Chondrocyte (in vitro differentiated cells): ENCODE measurements at regions not wholly inside any gene's neighbourhood (a gene's known extent, or its start where the extent isn't known, plus 50 kb on each side); places are given as distances from the start of the nearest gene placed in this dataset.

ENCODE experiments used
- DNase-seq: peaks from one replicate; pipeline ENCODE4 v3.0.0; 2021; ENCODE audit warnings: mixed read lengths, low spot score
- H3K27ac Mint-ChIP-seq: one replicate; pipeline ENCODE4 v1.8.0; 2021; ENCODE audit warnings: mild to moderate bottlenecking, moderate library complexity, mixed read lengths; ENCODE audit not compliant: unreplicated experiment
- H3K27me3 Mint-ChIP-seq: 2 replicates; pipeline ENCODE4 v1.8.0; 2021; ENCODE audit warnings: low read depth, mixed read lengths
- H3K36me3 Mint-ChIP-seq: 2 replicates; pipeline ENCODE4 v1.8.0; 2021; ENCODE audit warnings: low read depth, mixed read lengths
- H3K4me1 Mint-ChIP-seq: 2 replicates; pipeline ENCODE4 v1.8.0; 2021; ENCODE audit warnings: low read depth, mild to moderate bottlenecking, mixed read lengths
- H3K4me3 Mint-ChIP-seq: one replicate; pipeline ENCODE4 v1.8.0; 2021; ENCODE audit warnings: mild to moderate bottlenecking, moderate library complexity, mixed read lengths; ENCODE audit not compliant: unreplicated experiment
- H3K9me3 Mint-ChIP-seq: 2 replicates; pipeline ENCODE4 v1.8.0; 2021; ENCODE audit warnings: low read depth, mixed read lengths
- TF ChIP-seq, protein P1 (sequence below): fragments of 200-600 bp; sonication (generic); IDR thresholded peaks from 2 replicates; pipeline ENCODE4 v1.5.0; 2021; ENCODE audit warnings: antibody characterized with exemption, mild to moderate bottlenecking, moderate library complexity

DNA sequence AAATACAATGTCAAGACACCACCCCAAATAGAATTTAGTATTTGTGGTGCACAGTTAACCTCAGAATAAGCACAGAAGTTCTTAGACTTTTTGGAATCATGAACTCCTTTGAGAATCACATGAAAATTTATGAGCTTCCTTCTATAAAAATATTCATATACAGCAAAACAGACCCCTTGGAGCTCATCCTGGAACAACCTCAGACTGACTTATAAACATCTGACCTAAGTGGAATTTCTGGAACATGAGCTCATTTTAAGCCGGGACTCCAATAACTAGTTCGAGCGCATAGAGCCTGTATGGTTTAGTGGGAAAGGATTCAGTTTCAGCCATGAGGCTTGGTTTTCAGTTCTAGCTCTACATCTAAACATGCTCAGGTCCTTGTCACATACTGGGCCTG lies 192.3 kb downstream of the DEPDC1B start:
- peak overlapping the region; percentile 77 for H3K27ac Mint-ChIP-seq
- TF ChIP-seq, protein P1, sequence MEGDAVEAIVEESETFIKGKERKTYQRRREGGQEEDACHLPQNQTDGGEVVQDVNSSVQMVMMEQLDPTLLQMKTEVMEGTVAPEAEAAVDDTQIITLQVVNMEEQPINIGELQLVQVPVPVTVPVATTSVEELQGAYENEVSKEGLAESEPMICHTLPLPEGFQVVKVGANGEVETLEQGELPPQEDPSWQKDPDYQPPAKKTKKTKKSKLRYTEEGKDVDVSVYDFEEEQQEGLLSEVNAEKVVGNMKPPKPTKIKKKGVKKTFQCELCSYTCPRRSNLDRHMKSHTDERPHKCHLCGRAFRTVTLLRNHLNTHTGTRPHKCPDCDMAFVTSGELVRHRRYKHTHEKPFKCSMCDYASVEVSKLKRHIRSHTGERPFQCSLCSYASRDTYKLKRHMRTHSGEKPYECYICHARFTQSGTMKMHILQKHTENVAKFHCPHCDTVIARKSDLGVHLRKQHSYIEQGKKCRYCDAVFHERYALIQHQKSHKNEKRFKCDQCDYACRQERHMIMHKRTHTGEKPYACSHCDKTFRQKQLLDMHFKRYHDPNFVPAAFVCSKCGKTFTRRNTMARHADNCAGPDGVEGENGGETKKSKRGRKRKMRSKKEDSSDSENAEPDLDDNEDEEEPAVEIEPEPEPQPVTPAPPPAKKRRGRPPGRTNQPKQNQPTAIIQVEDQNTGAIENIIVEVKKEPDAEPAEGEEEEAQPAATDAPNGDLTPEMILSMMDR, result no peak
- H3K36me3 Mint-ChIP-seq, result no peaks in the 10 kb centered on the region
- H3K9me3 Mint-ChIP-seq, result no peaks in the 10 kb centered on the region
- no peaks in the 10 kb centered on the region for H3K27me3 Mint-ChIP-seq
- no peak overlapping the region for H3K4me3 Mint-ChIP-seq
- no peak for DNase-seq
- peaks cover 65% of the 10 kb centered on the region for H3K4me1 Mint-ChIP-seq

DNA sequence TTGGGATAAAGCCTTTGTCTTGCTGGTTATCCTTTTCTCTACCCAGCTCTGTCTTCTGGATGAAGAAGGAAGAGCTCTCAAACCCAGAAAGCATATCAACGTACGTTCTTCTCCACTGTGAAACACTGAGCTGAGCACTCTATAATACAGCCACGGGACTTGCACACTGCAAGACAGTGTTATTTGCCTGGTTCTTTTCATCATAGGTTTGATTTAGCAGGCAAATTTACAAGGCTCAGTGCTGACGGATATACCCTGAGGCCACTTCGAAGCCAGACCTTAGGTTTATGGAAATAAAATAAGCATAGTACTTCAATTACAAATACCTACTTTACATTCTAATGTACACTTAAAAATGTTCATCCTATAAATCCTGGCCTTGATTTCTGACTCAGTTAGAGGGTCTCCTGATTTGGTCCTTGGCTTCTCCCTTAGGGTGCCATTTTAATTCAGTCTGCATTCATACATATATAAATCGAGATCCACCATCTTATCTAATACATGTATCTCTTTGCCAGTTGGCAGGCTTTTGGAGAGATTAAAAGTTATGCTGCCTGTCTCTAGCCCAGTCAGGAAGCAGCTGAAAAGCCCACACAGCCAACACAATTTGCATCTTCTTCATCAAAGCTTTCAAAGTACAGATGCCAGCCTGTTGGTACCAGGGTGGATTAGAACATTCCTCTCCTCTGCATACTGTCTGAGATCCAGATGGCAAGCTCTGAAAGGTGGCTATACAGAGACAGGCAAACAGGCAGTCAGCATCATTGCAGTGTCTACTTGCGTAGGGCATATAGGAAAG lies 194.4 kb downstream of the DEPDC1B start:
- Mint-ChIP-seq H3K27ac (no peak overlapping the region), H3K4me1 (peaks cover 57% of the 10 kb centered on the region), H3K27me3 (no peaks in the 10 kb centered on the region), H3K9me3 (no peaks in the 10 kb centered on the region), H3K36me3 (no peaks in the 10 kb centered on the region), H3K4me3 (no peak overlapping the region)
- no peak for DNase-seq
- TF ChIP-seq, protein P1, result no peak

DNA sequence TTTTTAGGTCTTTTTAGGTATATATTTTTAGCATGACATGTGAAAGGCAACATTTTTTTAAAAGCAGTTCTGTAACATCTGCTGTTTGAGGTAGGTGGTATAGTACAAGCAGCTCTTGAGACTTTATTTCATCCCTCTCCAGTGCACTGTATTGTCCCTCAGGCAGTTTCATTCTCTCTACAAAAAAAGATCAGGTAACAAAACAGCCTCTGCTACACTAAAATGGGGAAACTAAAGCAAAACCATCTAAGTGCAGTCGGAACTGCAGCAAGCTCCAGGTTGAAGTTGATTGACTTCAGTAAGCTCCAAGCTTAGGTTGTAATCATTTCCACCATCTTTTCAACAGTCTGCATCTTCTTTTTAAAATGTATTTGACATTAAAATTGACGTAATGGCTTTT lies 195.6 kb downstream of the DEPDC1B start:
- TF ChIP-seq, protein P1, result no peak
- Mint-ChIP-seq H3K27me3 (no peaks in the 10 kb centered on the region), H3K27ac (no peak overlapping the region), H3K36me3 (no peaks in the 10 kb centered on the region), H3K9me3 (no peaks in the 10 kb centered on the region), H3K4me3 (no peak overlapping the region), H3K4me1 (peaks cover 52% of the 10 kb centered on the region)
- DNase-seq, result no peak

DNA sequence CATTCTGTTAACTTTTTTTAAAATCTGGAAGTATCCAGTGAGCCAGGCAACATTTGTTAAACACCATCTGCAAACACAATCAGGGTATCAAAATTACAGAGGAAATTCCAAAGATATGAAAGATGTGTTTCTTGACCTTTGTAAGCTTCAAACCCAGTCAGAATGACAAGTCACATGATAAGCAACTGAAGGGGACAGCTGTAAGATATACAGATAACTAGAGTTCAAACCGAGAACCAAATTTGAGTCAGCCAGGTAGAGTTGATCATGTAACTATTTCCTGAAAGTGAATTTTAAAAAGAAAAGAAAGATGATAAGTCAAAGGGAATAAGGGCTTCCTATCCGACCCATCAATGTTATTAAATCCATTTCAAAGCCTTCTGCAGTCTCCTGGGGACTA lies 196.2 kb downstream of the DEPDC1B start:
- TF ChIP-seq, protein P1, result no peak
- H3K27me3 Mint-ChIP-seq, result no peaks in the 10 kb centered on the region
- no peaks in the 10 kb centered on the region for H3K36me3 Mint-ChIP-seq
- no peaks in the 10 kb centered on the region for H3K9me3 Mint-ChIP-seq
- DNase-seq, result no peak
- H3K27ac Mint-ChIP-seq, result peak overlapping the region; percentile 24
- no peak overlapping the region for H3K4me3 Mint-ChIP-seq
- peaks cover 56% of the 10 kb centered on the region for H3K4me1 Mint-ChIP-seq

DNA sequence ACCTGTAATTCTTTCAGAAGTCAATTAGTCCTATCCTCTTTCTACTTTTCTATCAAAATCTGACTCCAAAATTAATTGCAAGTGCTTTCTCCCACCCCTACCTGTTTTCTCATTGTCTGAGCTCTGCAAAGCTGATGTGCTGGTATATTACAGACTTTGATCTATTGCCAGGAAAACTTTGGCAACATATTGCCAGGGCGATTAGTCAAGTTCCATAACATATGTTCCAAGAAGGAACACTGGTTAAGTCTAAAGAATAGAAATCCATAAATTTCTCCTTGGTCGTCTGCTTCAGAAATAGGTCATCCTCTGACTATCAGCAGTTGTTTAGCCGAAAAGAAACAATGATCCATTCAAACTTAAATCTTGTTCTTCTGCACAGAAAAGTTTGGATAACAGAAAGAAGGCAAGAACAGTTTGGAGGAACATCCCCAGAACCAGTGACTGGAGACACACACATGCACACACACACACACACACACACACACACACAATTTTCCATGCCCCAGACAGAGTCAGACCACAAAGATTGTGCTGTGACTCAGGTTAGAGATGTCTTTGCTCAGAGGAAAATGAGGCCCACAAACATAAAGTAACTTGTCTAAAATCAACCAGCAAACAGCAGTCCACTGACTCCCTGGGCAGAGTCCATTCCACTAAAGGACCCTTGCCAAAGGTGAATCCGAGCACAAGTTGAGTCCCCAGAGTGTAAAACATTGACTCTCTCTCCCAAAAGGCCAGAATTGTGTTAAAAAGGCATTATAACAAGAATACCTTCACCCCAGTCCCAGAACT lies 202.1 kb downstream of the DEPDC1B start:
- H3K4me3 Mint-ChIP-seq, result no peak overlapping the region
- no peaks in the 10 kb centered on the region for H3K27me3 Mint-ChIP-seq
- H3K27ac Mint-ChIP-seq, result peak overlapping the region; percentile 90
- H3K36me3 Mint-ChIP-seq, result no peaks in the 10 kb centered on the region
- no peaks in the 10 kb centered on the region for H3K9me3 Mint-ChIP-seq
- peaks cover 71% of the 10 kb centered on the region for H3K4me1 Mint-ChIP-seq
- TF ChIP-seq, protein P1, result no peak
- DNase-seq, result no peak
